ENCODE measurements at regions not wholly inside any gene's neighbourhood (a gene's known extent, or its start where the extent isn't known, plus 50 kb on each side); places are given as distances from the start of the nearest gene placed in this dataset.

GRCh38 chr6:20302702-20303251, 90.5 kb upstream of the MBOAT1 start:
- Histone ChIP-seq H2AFZ (no peak overlapping the region), H3K9me2 (ENCODE audit: insufficient read depth) (no peaks in the 10 kb centered on the region), H3K79me2 (ENCODE audit: insufficient read depth) (no peaks in the 10 kb centered on the region), H3K9ac (no peak overlapping the region), H3K27ac (no peak overlapping the region), H3K36me3 (ENCODE audit: low read depth) (no peaks in the 10 kb centered on the region), H3F3A (ENCODE audit: insufficient read depth) (no peaks in the 10 kb centered on the region), H4K20me1 (ENCODE audit: insufficient read depth) (no peaks in the 10 kb centered on the region), H3K4me1 (ENCODE audit: insufficient read depth) (no peaks in the 10 kb centered on the region), H3K4me2 (ENCODE audit: unreplicated experiment) (no peak overlapping the region), H3K4me3 (no peak overlapping the region), H3K27me3 (replicated peaks; ENCODE audit: insufficient read depth) (no peaks in the 10 kb centered on the region), H3K9me3 (ENCODE audit: low read depth) (no peaks in the 10 kb centered on the region)
- TF ChIP-seq EZH2 (IDR thresholded peaks at IDR 0.05; ENCODE audit: insufficient read depth, poor library complexity, severe bottlenecking) (no peak), EZH2phosphoT487 (IDR thresholded peaks at IDR 0.05; ENCODE audit: insufficient read depth, low read depth) (no peak)
- peak; percentile 22 for DNase-seq
- WGBS, 2 experiments (ENCODE audit: low coverage in 1 of 2, low lambda C conversion rate in 2 of 2, missing lambda C conversion rate in 2 of 2) = 42 to 43% methylated on average over 5 of the region's 5 CpGs
- in situ Hi-C loops (cut with MboI) = no loop called here

- H3K4me1 ChIP-seq (ENCODE audit: insufficient read depth) = no peaks in the 10 kb centered on the region
- no peak overlapping the region for H2AFZ ChIP-seq
- H3K9ac ChIP-seq = no peak overlapping the region
- no peaks in the 10 kb centered on the region for H3K36me3 ChIP-seq (ENCODE audit: low read depth)
- TF ChIP-seq EZH2phosphoT487 (IDR thresholded peaks at IDR 0.05; ENCODE audit: insufficient read depth, low read depth) (no peak), EZH2 (IDR thresholded peaks at IDR 0.05; ENCODE audit: insufficient read depth, poor library complexity, severe bottlenecking) (no peak)
- H3K4me3 ChIP-seq = no peak overlapping the region
- 56 to 64% methylated on average over 14 of the region's 14 CpGs for WGBS, 2 experiments (ENCODE audit: low coverage in 1 of 2, low lambda C conversion rate in 2 of 2, missing lambda C conversion rate in 2 of 2)
- H3K79me2 ChIP-seq (ENCODE audit: insufficient read depth) = no peaks in the 10 kb centered on the region
- H3K9me2 ChIP-seq (ENCODE audit: insufficient read depth) = no peaks in the 10 kb centered on the region
- no peak overlapping the region for H3K27ac ChIP-seq
- H4K20me1 ChIP-seq (ENCODE audit: insufficient read depth) = no peaks in the 10 kb centered on the region
- no peak for DNase-seq
- no peaks in the 10 kb centered on the region for H3F3A ChIP-seq (ENCODE audit: insufficient read depth)
- H3K27me3 ChIP-seq (replicated peaks; ENCODE audit: insufficient read depth) = no peaks in the 10 kb centered on the region
- H3K9me3 ChIP-seq (ENCODE audit: low read depth) = no peaks in the 10 kb centered on the region
- no peak overlapping the region for H3K4me2 ChIP-seq (ENCODE audit: unreplicated experiment)
- in situ Hi-C loops (cut with MboI) = no loop called here
Measured at GRCh38 chr6:20306491-20306890, 94.2 kb upstream of the MBOAT1 start.

DNA sequence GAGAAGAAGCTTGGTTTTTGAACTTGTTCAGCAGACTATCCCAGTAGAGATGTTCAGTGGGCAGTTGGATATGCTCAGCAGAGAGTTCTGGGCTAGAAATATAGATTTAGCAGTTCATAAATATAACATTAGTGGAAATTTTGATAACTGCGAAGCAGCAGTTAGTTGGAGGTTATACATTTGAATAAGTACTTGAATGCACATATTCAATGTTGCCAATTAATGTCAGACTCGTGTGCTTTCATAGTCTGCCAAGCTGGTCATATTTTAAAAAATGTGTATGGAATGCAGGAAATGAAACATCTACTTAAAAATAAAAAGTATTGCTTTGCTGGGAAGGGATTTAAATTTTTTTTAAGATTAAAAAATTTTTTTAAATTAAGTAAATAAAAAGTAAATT, 92.5 kb upstream of the E2F3 start:
- Histone ChIP-seq H3K79me2 (ENCODE audit: insufficient read depth) (no peaks in the 10 kb centered on the region), H3F3A (ENCODE audit: insufficient read depth) (no peaks in the 10 kb centered on the region), H3K9me2 (ENCODE audit: insufficient read depth) (no peaks in the 10 kb centered on the region), H4K20me1 (ENCODE audit: insufficient read depth) (no peaks in the 10 kb centered on the region), H3K9me3 (ENCODE audit: low read depth) (no peaks in the 10 kb centered on the region), H3K36me3 (ENCODE audit: low read depth) (no peaks in the 10 kb centered on the region), H3K4me2 (ENCODE audit: unreplicated experiment) (no peak overlapping the region), H3K4me1 (ENCODE audit: insufficient read depth) (no peaks in the 10 kb centered on the region), H3K9ac (no peak overlapping the region), H3K27ac (no peak overlapping the region), H3K27me3 (replicated peaks; ENCODE audit: insufficient read depth) (no peaks in the 10 kb centered on the region), H3K4me3 (no peak overlapping the region), H2AFZ (no peak overlapping the region)
- DNase-seq = no peak
- TF ChIP-seq EZH2 (IDR thresholded peaks at IDR 0.05; ENCODE audit: insufficient read depth, poor library complexity, severe bottlenecking) (no peak), EZH2phosphoT487 (IDR thresholded peaks at IDR 0.05; ENCODE audit: insufficient read depth, low read depth) (no peak)
- in situ Hi-C loops (cut with MboI) = no loop called here
- 16 to 20% methylated on average over 2 of the region's 2 CpGs for WGBS, 2 experiments (ENCODE audit: low coverage in 1 of 2, low lambda C conversion rate in 2 of 2, missing lambda C conversion rate in 2 of 2)

DNA sequence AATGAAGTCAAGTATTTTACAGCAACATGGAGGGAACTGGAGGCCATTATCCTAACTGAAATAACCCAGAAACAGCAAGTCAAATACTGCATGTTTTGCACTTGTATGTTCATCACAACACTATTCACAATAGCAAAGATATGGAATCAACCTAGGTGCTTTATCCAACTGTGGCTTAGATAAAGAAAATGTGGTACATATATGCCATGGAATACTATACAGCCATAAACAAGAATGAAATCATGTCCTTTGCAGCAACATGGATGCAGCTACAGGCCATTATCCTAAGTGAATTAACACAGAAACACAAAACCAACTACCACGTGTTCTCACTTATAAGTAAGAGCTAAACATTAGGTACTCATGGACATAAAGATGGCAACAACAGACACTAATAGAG, 91.5 kb upstream of the E2F3 start:
- Histone ChIP-seq H3K79me2 (ENCODE audit: insufficient read depth) (no peaks in the 10 kb centered on the region), H3K27ac (no peak overlapping the region), H3K27me3 (replicated peaks; ENCODE audit: insufficient read depth) (no peaks in the 10 kb centered on the region), H3K9me3 (ENCODE audit: low read depth) (no peaks in the 10 kb centered on the region), H3K4me2 (ENCODE audit: unreplicated experiment) (no peak overlapping the region), H3K9me2 (ENCODE audit: insufficient read depth) (no peaks in the 10 kb centered on the region), H3K4me1 (ENCODE audit: insufficient read depth) (no peaks in the 10 kb centered on the region), H4K20me1 (ENCODE audit: insufficient read depth) (no peaks in the 10 kb centered on the region), H3K36me3 (ENCODE audit: low read depth) (no peaks in the 10 kb centered on the region), H3K9ac (no peak overlapping the region), H2AFZ (no peak overlapping the region), H3F3A (ENCODE audit: insufficient read depth) (no peaks in the 10 kb centered on the region), H3K4me3 (no peak overlapping the region)
- 36 to 38% methylated on average over 1 of the region's 1 CpG for WGBS, 2 experiments (ENCODE audit: low coverage in 1 of 2, low lambda C conversion rate in 2 of 2, missing lambda C conversion rate in 2 of 2)
- no peak for DNase-seq
- in situ Hi-C loops (cut with MboI) = no loop called here
- TF ChIP-seq EZH2 (IDR thresholded peaks at IDR 0.05; ENCODE audit: insufficient read depth, poor library complexity, severe bottlenecking) (no peak), EZH2phosphoT487 (IDR thresholded peaks at IDR 0.05; ENCODE audit: insufficient read depth, low read depth) (no peak)

GRCh38 chr6:20312606-20313005, 89.1 kb upstream of the E2F3 start:
- H3K27ac ChIP-seq = no peak overlapping the region
- no peak overlapping the region for H2AFZ ChIP-seq
- no peak for TF ChIP-seq EZH2 (IDR thresholded peaks at IDR 0.05; ENCODE audit: insufficient read depth, poor library complexity, severe bottlenecking)
- no peak for TF ChIP-seq EZH2phosphoT487 (IDR thresholded peaks at IDR 0.05; ENCODE audit: insufficient read depth, low read depth)
- H3K27me3 ChIP-seq (replicated peaks; ENCODE audit: insufficient read depth) = no peaks in the 10 kb centered on the region
- no peaks in the 10 kb centered on the region for H3K9me3 ChIP-seq (ENCODE audit: low read depth)
- WGBS, 2 experiments (ENCODE audit: low coverage in 1 of 2, low lambda C conversion rate in 2 of 2, missing lambda C conversion rate in 2 of 2) = 56 to 61% methylated on average over 5 of the region's 5 CpGs
- H3K36me3 ChIP-seq (ENCODE audit: low read depth) = no peaks in the 10 kb centered on the region
- no peak for DNase-seq
- in situ Hi-C loops (cut with MboI) = no loop called here
- H3K4me2 ChIP-seq (ENCODE audit: unreplicated experiment) = no peak overlapping the region
- no peaks in the 10 kb centered on the region for H3K4me1 ChIP-seq (ENCODE audit: insufficient read depth)
- no peaks in the 10 kb centered on the region for H4K20me1 ChIP-seq (ENCODE audit: insufficient read depth)
- no peak overlapping the region for H3K4me3 ChIP-seq
- no peak overlapping the region for H3K9ac ChIP-seq
- H3K79me2 ChIP-seq (ENCODE audit: insufficient read depth) = no peaks in the 10 kb centered on the region
- H3K9me2 ChIP-seq (ENCODE audit: insufficient read depth) = no peaks in the 10 kb centered on the region
- H3F3A ChIP-seq (ENCODE audit: insufficient read depth) = no peaks in the 10 kb centered on the region
